ENCODE measurements at regions not wholly inside any gene's neighbourhood (a gene's known extent, or its start where the extent isn't known, plus 50 kb on each side); places are given as distances from the start of the nearest gene placed in this dataset.

DNA sequence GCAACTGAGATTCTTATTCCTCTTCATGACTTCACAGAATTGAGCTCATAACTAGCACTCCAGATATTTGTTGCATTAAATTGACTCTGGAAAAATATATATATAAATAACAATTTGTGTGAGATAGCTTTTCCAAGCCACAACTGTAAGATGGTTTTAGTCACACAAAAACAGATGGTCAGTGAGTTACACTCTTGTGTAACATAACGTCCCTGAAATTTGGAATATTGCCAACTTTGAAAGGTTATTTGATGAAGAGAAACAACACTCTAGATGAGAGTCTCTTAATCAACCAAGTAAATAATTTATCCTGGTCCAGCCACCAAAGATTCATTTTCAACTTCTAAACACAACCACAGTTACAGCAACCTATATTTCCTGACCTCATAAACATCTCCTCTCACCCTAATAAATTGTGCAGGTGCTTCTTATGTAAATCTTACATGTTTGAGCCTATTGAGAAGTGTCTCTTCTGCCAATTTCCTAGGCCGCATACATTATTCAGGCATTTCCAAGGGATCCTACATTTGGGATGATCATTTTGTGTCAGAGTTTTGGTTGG lies 84.9 kb upstream of the ACP3 start:
- TF ChIP-seq, protein P1, sequence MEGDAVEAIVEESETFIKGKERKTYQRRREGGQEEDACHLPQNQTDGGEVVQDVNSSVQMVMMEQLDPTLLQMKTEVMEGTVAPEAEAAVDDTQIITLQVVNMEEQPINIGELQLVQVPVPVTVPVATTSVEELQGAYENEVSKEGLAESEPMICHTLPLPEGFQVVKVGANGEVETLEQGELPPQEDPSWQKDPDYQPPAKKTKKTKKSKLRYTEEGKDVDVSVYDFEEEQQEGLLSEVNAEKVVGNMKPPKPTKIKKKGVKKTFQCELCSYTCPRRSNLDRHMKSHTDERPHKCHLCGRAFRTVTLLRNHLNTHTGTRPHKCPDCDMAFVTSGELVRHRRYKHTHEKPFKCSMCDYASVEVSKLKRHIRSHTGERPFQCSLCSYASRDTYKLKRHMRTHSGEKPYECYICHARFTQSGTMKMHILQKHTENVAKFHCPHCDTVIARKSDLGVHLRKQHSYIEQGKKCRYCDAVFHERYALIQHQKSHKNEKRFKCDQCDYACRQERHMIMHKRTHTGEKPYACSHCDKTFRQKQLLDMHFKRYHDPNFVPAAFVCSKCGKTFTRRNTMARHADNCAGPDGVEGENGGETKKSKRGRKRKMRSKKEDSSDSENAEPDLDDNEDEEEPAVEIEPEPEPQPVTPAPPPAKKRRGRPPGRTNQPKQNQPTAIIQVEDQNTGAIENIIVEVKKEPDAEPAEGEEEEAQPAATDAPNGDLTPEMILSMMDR (IDR thresholded peaks at IDR 0.05; ENCODE audit: low read depth, low read length, missing input control) = no peak
- no peak for TF ChIP-seq SP1 (IDR thresholded peaks at IDR 0.05)
- no peak for TF ChIP-seq EGR1 (IDR thresholded peaks at IDR 0.05; ENCODE audit: low read depth in 2 of 2)
- TF ChIP-seq RAD21 (IDR thresholded peaks at IDR 0.05) = no peak

All from liver (tissue), 3 donors.